ENCODE measurements at regions not wholly inside any gene's neighbourhood (a gene's known extent, or its start where the extent isn't known, plus 50 kb on each side); places are given as distances from the start of the nearest gene placed in this dataset.

- H4K20me1 ChIP-seq (replicated peaks; ENCODE audit: insufficient read depth) = no peaks in the 10 kb centered on the region
- no peak overlapping the region for H3K4me3 ChIP-seq
- 0 out of 2 replicates have a peak overlapping the region, but pooled peaks have one; percentile 23 for H2AFZ ChIP-seq
- no peak for ATAC-seq
- no peak for DNase-seq (ENCODE audit: low spot score)
- H3K79me2 ChIP-seq (replicated peaks; ENCODE audit: insufficient read depth) = no peaks in the 10 kb centered on the region
- no peaks in the 10 kb centered on the region for H3K9me2 ChIP-seq (ENCODE audit: insufficient read depth)
- Mint-ChIP-seq H3K36me3 (ENCODE audit: low read depth) (no peaks in the 10 kb centered on the region), H3K27ac (no peak overlapping the region), H3K27me3 (ENCODE audit: insufficient read depth, low read depth, poor library complexity) (peaks cover 3% of the 10 kb centered on the region), H3K9me3 (peaks cover 3% of the 10 kb centered on the region; the same call in 1 of the 3 replicates), H3K4me3 (no peak overlapping the region), H3K4me1 (no peaks in the 10 kb centered on the region)
- no peaks in the 10 kb centered on the region for H3K27me3 ChIP-seq (ENCODE audit: insufficient read depth)
- H3K4me1 ChIP-seq (ENCODE audit: insufficient read depth) = no peaks in the 10 kb centered on the region
- H3F3A ChIP-seq (replicated peaks; ENCODE audit: low read depth) = no peaks in the 10 kb centered on the region
- TF ChIP-seq CREB1 (CRISPR knock-in tag; IDR thresholded peaks at IDR 0.05; ENCODE audit: low read depth) (no peak), ZNF462 (CRISPR knock-in tag; IDR thresholded peaks at IDR 0.05) (no peak), POLR2AphosphoS5 (IDR thresholded peaks at IDR 0.05; ENCODE audit: low read depth) (no peak), JUNB (IDR thresholded peaks at IDR 0.05; ENCODE audit: unreplicated experiment) (no peak), ZNF114 (CRISPR knock-in tag; IDR thresholded peaks at IDR 0.05) (no peak), ZNF331 (CRISPR knock-in tag; IDR thresholded peaks at IDR 0.05; ENCODE audit: low read depth) (no peak), NANOG (IDR thresholded peaks at IDR 0.05; ENCODE audit: borderline replicate concordance) (no peak), EZH2phosphoT487 (IDR thresholded peaks at IDR 0.05; ENCODE audit: unreplicated experiment) (no peak), STAT1 (IDR thresholded peaks at IDR 0.05; ENCODE audit: unreplicated experiment) (no peak), ETS1 (IDR thresholded peaks at IDR 0.05) (no peak), CTCF (conservative IDR thresholded peaks at IDR 0.05; ENCODE audit: low read depth in 2 of 2) (no peak), REST (IDR thresholded peaks at IDR 0.05; ENCODE audit: unreplicated experiment) (no peak), EZH2 (IDR thresholded peaks at IDR 0.05; ENCODE audit: low read depth, unreplicated experiment) (no peak)
- H3K4me2 ChIP-seq = no peak overlapping the region
- H3K36me3 ChIP-seq (ENCODE audit: insufficient read depth) = no peaks in the 10 kb centered on the region
- H3K27ac ChIP-seq (ENCODE audit: low read depth) = no peak overlapping the region
These were observed 182.3 kb upstream of the PLEKHG7 start for GRCh38 chr12:92520511-92520910.

Measured in GM23338 (cell line).